ACC112 (cell line): ENCODE measurements at regions not wholly inside any gene's neighbourhood (a gene's known extent, or its start where the extent isn't known, plus 50 kb on each side); places are given as distances from the start of the nearest gene placed in this dataset.

ENCODE experiments used
- H2AFZ ChIP-seq: fragments of 200-600 bp; sonication (generic); one replicate; pipeline ENCODE4 v1.6.0; 2017; ENCODE audit warnings: antibody characterized with exemption, low read length; ENCODE audit not compliant: unreplicated experiment
- H3K27ac ChIP-seq: fragments of 200-600 bp; sonication (generic); 2 replicates; pipeline ENCODE4 v1.5.1; 2014; ENCODE audit warnings: low read depth, mild to moderate bottlenecking, antibody characterized with exemption, low read length, moderate library complexity
- H3K27me3 ChIP-seq: fragments of 200-600 bp; sonication (generic); 2 replicates; pipeline ENCODE4 v1.6.1; 2014; ENCODE audit warnings: mild to moderate bottlenecking, antibody characterized with exemption, low read length, moderate library complexity, mixed read lengths; ENCODE audit not compliant: insufficient read depth
- H3K36me3 ChIP-seq: fragments of 200-600 bp; sonication (generic); 2 replicates; pipeline ENCODE4 v1.6.1; 2016; ENCODE audit warnings: mild to moderate bottlenecking, antibody characterized with exemption, low read length, moderate library complexity, mixed read lengths; ENCODE audit not compliant: insufficient read depth
- H3K4me1 ChIP-seq: fragments of 200-600 bp; sonication (generic); one replicate; pipeline ENCODE4 v1.6.1; 2016; ENCODE audit warnings: low read length, mixed read lengths; ENCODE audit not compliant: insufficient read depth, unreplicated experiment, control insufficient read depth
- H3K4me3 ChIP-seq: fragments of 200-600 bp; sonication (generic); 2 replicates; pipeline ENCODE4 v1.5.1; 2014; ENCODE audit warnings: mild to moderate bottlenecking, low read depth, low read length
- H3K79me2 ChIP-seq: fragments of 200-600 bp; sonication (generic); one replicate; pipeline ENCODE4 v1.6.0; 2016; ENCODE audit warnings: low read length; ENCODE audit not compliant: control insufficient read depth, unreplicated experiment, insufficient read depth

- H3K4me1 ChIP-seq = no peaks in the 10 kb centered on the region
- no peak overlapping the region for H2AFZ ChIP-seq
- H3K79me2 ChIP-seq = no peaks in the 10 kb centered on the region
- 0 out of 2 replicates have a peak, but pooled peaks cover 6% of the 10 kb centered on the region for H3K27me3 ChIP-seq
- H3K27ac ChIP-seq = no peak overlapping the region
- no peaks in the 10 kb centered on the region for H3K36me3 ChIP-seq
- no peak overlapping the region for H3K4me3 ChIP-seq
Observed at GRCh38 chr18:57202881-57203280, 56.0 kb downstream of the BOD1L2 start.

- Histone ChIP-seq H3K79me2 (no peaks in the 10 kb centered on the region), H3K4me3 (no peak overlapping the region), H3K36me3 (no peaks in the 10 kb centered on the region), H3K27me3 (peaks cover 18% of the 10 kb centered on the region; the same call in 1 of the 2 replicates), H2AFZ (no peak overlapping the region), H3K4me1 (peaks cover 3% of the 10 kb centered on the region), H3K27ac (no peak overlapping the region)
Observed at GRCh38 chr18:57205641-57206040, 58.8 kb downstream of the BOD1L2 start.

GRCh38 chr18:57207124-57207916 is 60.4 kb downstream of the BOD1L2 start:
- H2AFZ ChIP-seq = no peak overlapping the region

GRCh38 chr18:57208047-57208446 is 61.2 kb downstream of the BOD1L2 start:
- peaks cover 5% of the 10 kb centered on the region for H3K4me1 ChIP-seq
- H3K36me3 ChIP-seq = no peaks in the 10 kb centered on the region
- no peak overlapping the region for H3K27ac ChIP-seq

More at GRCh38 chr18:57207124-57207916, 60.4 kb downstream of the BOD1L2 start:
- Histone ChIP-seq H3K4me3 (no peak overlapping the region), H3K79me2 (no peaks in the 10 kb centered on the region), H3K4me1 (peaks cover 5% of the 10 kb centered on the region), H3K27ac (no peak overlapping the region), H3K27me3 (peaks cover 23% of the 10 kb centered on the region; the same call in 1 of the 2 replicates), H3K36me3 (no peaks in the 10 kb centered on the region)

GRCh38 chr18:57209713-57210106 is 62.8 kb downstream of the BOD1L2 start:
- Histone ChIP-seq H2AFZ (no peak overlapping the region), H3K4me3 (peak overlapping the region; percentile 16; the same call in 1 of the 2 replicates), H3K27ac (no peak overlapping the region), H3K4me1 (peaks cover 5% of the 10 kb centered on the region), H3K79me2 (no peaks in the 10 kb centered on the region), H3K27me3 (peaks cover 23% of the 10 kb centered on the region; the same call in 1 of the 2 replicates), H3K36me3 (no peaks in the 10 kb centered on the region)

More at GRCh38 chr18:57208047-57208446, 61.2 kb downstream of the BOD1L2 start:
- Histone ChIP-seq H3K4me3 (no peak overlapping the region), H3K27me3 (peaks cover 23% of the 10 kb centered on the region; the same call in 1 of the 2 replicates), H2AFZ (no peak overlapping the region), H3K79me2 (no peaks in the 10 kb centered on the region)

GRCh38 chr18:57210107-57210715 is 63.3 kb downstream of the BOD1L2 start:
- H3K4me1 ChIP-seq = peaks cover 5% of the 10 kb centered on the region
- H3K27me3 ChIP-seq = peaks cover 23% of the 10 kb centered on the region; the same call in 1 of the 2 replicates
- H2AFZ ChIP-seq = no peak overlapping the region
- H3K27ac ChIP-seq = no peak overlapping the region
- peak overlapping the region; percentile 16; the same call in 1 of the 2 replicates for H3K4me3 ChIP-seq
- H3K79me2 ChIP-seq = no peaks in the 10 kb centered on the region
- no peaks in the 10 kb centered on the region for H3K36me3 ChIP-seq

GRCh38 chr18:57210716-57211411 is 64.0 kb downstream of the BOD1L2 start:
- Histone ChIP-seq H3K36me3 (no peaks in the 10 kb centered on the region), H3K27ac (no peak overlapping the region), H3K4me1 (peaks cover 5% of the 10 kb centered on the region), H2AFZ (no peak overlapping the region), H3K27me3 (peaks cover 23% of the 10 kb centered on the region; the same call in 1 of the 2 replicates), H3K79me2 (no peaks in the 10 kb centered on the region), H3K4me3 (no peak overlapping the region)

- Histone ChIP-seq H2AFZ (no peak overlapping the region), H3K27ac (no peak overlapping the region), H3K79me2 (no peaks in the 10 kb centered on the region), H3K4me3 (no peak overlapping the region), H3K27me3 (peaks cover 23% of the 10 kb centered on the region; the same call in 1 of the 2 replicates), H3K4me1 (peaks cover 5% of the 10 kb centered on the region), H3K36me3 (no peaks in the 10 kb centered on the region)
Observed at GRCh38 chr18:57211412-57211750, 64.5 kb downstream of the BOD1L2 start.

- Histone ChIP-seq H3K27me3 (peaks cover 23% of the 10 kb centered on the region; the same call in 1 of the 2 replicates), H3K36me3 (no peaks in the 10 kb centered on the region), H2AFZ (no peak overlapping the region), H3K27ac (no peak overlapping the region), H3K79me2 (no peaks in the 10 kb centered on the region), H3K4me3 (no peak overlapping the region), H3K4me1 (peaks cover 5% of the 10 kb centered on the region)
Observed at GRCh38 chr18:57211776-57212175, 64.9 kb downstream of the BOD1L2 start.

GRCh38 chr18:57212678-57213077 is 65.8 kb downstream of the BOD1L2 start:
- no peak overlapping the region for H3K27ac ChIP-seq
- H3K27me3 ChIP-seq = peaks cover 17% of the 10 kb centered on the region; the same call in 1 of the 2 replicates
- peaks cover 5% of the 10 kb centered on the region for H3K4me1 ChIP-seq
- H2AFZ ChIP-seq = no peak overlapping the region
- H3K79me2 ChIP-seq = no peaks in the 10 kb centered on the region
- H3K36me3 ChIP-seq = no peaks in the 10 kb centered on the region
- no peak overlapping the region for H3K4me3 ChIP-seq
